HUES48 (cell line): ENCODE measurements at regions not wholly inside any gene's neighbourhood (a gene's known extent, or its start where the extent isn't known, plus 50 kb on each side); places are given as distances from the start of the nearest gene placed in this dataset.

Source experiments
- H3K27ac ChIP-seq: one replicate; pipeline ENCODE4 v1.7.0; 2013; ENCODE audit warnings: low read depth, low read length, inconsistent platforms
- H3K27me3 ChIP-seq: 2 replicates; pipeline ENCODE4 v1.6.1; 2013; ENCODE audit warnings: mild to moderate bottlenecking, low read length; ENCODE audit not compliant: control insufficient read depth, insufficient read depth
- H3K36me3 ChIP-seq: 2 replicates; pipeline ENCODE4 v1.6.1; 2013; ENCODE audit warnings: low read length; ENCODE audit not compliant: control insufficient read depth, insufficient read depth
- H3K4me1 ChIP-seq: 2 replicates; pipeline ENCODE4 v1.6.1; 2013; ENCODE audit warnings: mild to moderate bottlenecking, low read length; ENCODE audit not compliant: control insufficient read depth, insufficient read depth
- H3K4me3 ChIP-seq: 2 replicates; pipeline ENCODE4 v1.5.1; 2013; ENCODE audit warnings: mild to moderate bottlenecking, low read depth, low read length
- H3K9ac ChIP-seq: 2 replicates; pipeline ENCODE4 v1.6.1; 2013; ENCODE audit warnings: mild to moderate bottlenecking, low read depth, low read length, moderate library complexity
- H3K9me3 ChIP-seq: 2 replicates; pipeline ENCODE4 v1.6.1; 2013; ENCODE audit warnings: low read length; ENCODE audit not compliant: control insufficient read depth, insufficient read depth

DNA sequence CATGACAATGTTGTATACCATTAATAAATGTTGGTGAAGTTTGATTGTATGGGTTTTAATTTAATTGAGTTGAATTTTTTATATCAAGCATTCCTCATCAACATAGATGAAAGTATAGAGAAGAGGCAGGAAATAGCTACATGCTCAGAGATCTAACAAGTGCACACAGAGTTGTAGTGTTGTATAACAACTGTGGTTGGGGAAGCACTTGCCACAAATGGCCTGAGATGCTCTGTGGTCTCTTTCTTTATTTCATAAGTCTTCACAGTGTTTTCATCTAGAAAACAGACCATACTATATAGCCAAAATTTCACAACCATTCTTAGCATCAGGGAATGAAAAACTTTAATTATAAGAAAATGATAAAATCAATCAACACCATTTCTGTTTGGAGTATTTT, 682.6 kb upstream of the NECTIN3 start:
- Histone ChIP-seq H3K36me3 (no peaks in the 10 kb centered on the region), H3K27ac (no peak overlapping the region), H3K9ac (no peak overlapping the region), H3K9me3 (no peaks in the 10 kb centered on the region), H3K4me1 (peaks cover 26% of the 10 kb centered on the region), H3K27me3 (no peaks in the 10 kb centered on the region), H3K4me3 (no peak overlapping the region)

DNA sequence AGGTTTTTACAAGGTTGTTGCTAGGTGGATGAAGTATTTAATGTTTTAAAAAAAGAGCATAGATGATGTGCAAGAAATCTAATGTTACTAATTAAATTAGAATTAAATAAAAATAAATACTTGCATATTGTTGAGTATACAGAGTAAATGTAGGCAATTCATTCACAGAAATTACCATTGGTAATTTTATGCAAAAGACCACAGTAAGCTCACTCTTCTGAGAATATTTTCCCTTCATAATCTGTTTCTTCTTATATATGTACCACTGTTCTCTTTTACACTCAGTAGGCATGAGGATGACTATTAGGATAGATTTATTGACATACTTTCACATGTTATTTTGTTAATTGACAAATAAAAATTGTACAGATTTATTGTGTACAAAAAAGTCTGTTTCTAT, 681.2 kb upstream of the NECTIN3 start:
- H3K27me3 ChIP-seq: no peaks in the 10 kb centered on the region
- no peak overlapping the region for H3K4me3 ChIP-seq
- peaks cover 26% of the 10 kb centered on the region for H3K4me1 ChIP-seq
- H3K9me3 ChIP-seq: no peaks in the 10 kb centered on the region
- H3K36me3 ChIP-seq: no peaks in the 10 kb centered on the region
- no peak overlapping the region for H3K9ac ChIP-seq
- no peak overlapping the region for H3K27ac ChIP-seq

DNA sequence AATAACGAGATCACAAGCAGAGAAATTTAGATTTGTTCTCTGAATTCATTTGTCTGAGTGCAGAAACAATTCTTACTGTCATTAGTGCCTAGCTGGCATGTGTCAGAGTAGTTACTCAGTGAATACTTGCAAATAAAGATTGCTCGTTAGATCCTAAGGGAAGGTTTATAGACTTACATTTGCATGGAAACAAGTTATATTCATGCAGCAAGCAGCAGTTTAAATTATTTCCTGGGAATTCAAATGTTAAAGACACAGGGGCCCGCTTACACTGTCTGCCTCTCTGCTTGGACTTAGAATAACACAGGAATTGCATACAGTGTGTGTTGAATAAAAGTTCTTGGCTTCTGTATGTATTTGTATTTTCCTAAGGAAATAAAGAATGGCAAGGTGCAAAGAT, 680.6 kb upstream of the NECTIN3 start:
- no peaks in the 10 kb centered on the region for H3K36me3 ChIP-seq
- H3K27ac ChIP-seq: no peak overlapping the region
- H3K9ac ChIP-seq: no peak overlapping the region
- H3K27me3 ChIP-seq: no peaks in the 10 kb centered on the region
- H3K4me1 ChIP-seq: peaks cover 26% of the 10 kb centered on the region
- no peaks in the 10 kb centered on the region for H3K9me3 ChIP-seq
- no peak overlapping the region; the same call in 1 of the 2 replicates for H3K4me3 ChIP-seq

GRCh38 chr3:110391640-110392395, 679.8 kb upstream of the NECTIN3 start:
- Histone ChIP-seq H3K4me1 (peaks cover 26% of the 10 kb centered on the region), H3K9ac (no peak overlapping the region), H3K4me3 (no peak overlapping the region), H3K27me3 (no peaks in the 10 kb centered on the region), H3K27ac (no peak overlapping the region), H3K9me3 (no peaks in the 10 kb centered on the region), H3K36me3 (no peaks in the 10 kb centered on the region)

DNA sequence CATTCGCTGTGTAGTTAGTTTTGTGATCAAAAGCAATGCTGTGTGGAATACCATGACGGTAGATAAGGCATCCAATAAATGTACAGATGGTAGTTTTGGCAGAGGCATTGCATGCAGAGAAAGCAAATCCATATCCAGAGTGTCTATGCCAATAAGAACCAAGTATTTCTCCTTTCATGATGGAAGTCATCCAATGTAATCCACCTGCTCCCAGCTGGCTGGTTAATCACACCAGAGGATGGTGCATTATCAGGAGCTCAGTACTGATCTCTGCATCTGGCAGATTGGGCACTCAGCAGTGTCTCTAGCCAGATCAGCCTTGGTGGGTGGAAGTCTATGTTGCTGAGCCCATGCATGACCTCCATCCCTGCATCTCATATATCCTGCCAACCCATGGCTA, 677.7 kb upstream of the NECTIN3 start:
- no peak overlapping the region for H3K27ac ChIP-seq
- no peaks in the 10 kb centered on the region for H3K36me3 ChIP-seq
- H3K27me3 ChIP-seq: no peaks in the 10 kb centered on the region
- no peak overlapping the region for H3K4me3 ChIP-seq
- H3K4me1 ChIP-seq: peaks cover 26% of the 10 kb centered on the region
- no peaks in the 10 kb centered on the region for H3K9me3 ChIP-seq
- no peak overlapping the region for H3K9ac ChIP-seq

GRCh38 chr3:110397115-110397514, 674.5 kb upstream of the NECTIN3 start:
- no peak overlapping the region for H3K9ac ChIP-seq

GRCh38 chr3:110400315-110400714, 671.3 kb upstream of the NECTIN3 start:
- no peaks in the 10 kb centered on the region for H3K4me1 ChIP-seq
- no peaks in the 10 kb centered on the region for H3K9me3 ChIP-seq
- no peak overlapping the region for H3K4me3 ChIP-seq
- H3K27me3 ChIP-seq: no peaks in the 10 kb centered on the region
- H3K36me3 ChIP-seq: no peaks in the 10 kb centered on the region
- H3K9ac ChIP-seq: no peak overlapping the region
- H3K27ac ChIP-seq: no peak overlapping the region

More at GRCh38 chr3:110397115-110397514, 674.5 kb upstream of the NECTIN3 start:
- no peak overlapping the region for H3K27ac ChIP-seq
- H3K4me3 ChIP-seq: no peak overlapping the region
- no peaks in the 10 kb centered on the region for H3K9me3 ChIP-seq
- no peaks in the 10 kb centered on the region for H3K27me3 ChIP-seq
- no peaks in the 10 kb centered on the region for H3K36me3 ChIP-seq
- H3K4me1 ChIP-seq: peaks cover 3% of the 10 kb centered on the region

- H3K27ac ChIP-seq: no peak overlapping the region
- H3K36me3 ChIP-seq: no peaks in the 10 kb centered on the region
- H3K4me3 ChIP-seq: no peak overlapping the region
- H3K4me1 ChIP-seq: no peaks in the 10 kb centered on the region
- H3K9me3 ChIP-seq: no peaks in the 10 kb centered on the region
- no peak overlapping the region for H3K9ac ChIP-seq
- H3K27me3 ChIP-seq: no peaks in the 10 kb centered on the region
Observed at GRCh38 chr3:110405830-110406585, 665.6 kb upstream of the NECTIN3 start.

DNA sequence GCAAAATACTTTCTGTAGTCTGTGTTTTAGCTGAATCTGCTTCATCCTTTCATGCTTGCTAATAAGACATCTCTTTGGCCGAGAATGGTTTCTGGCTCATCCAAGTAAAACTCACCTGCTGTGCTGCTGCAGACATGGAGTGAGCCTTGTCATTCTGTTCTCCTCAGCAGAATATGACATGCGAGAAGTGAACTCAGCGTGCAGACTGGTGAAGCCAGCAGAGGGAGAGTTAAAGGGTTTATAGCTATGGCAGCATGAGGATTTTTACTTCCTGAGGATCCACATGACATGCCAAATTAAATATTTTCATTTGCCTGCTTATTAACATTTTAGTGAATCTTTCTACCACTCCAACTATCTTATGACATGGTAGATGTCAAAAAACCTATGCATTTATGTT, 658.4 kb upstream of the NECTIN3 start:
- H3K36me3 ChIP-seq: no peaks in the 10 kb centered on the region
- H3K4me1 ChIP-seq: no peaks in the 10 kb centered on the region; the same call in 1 of the 2 replicates
- no peak overlapping the region for H3K4me3 ChIP-seq
- H3K27ac ChIP-seq: no peak overlapping the region
- no peak overlapping the region for H3K9ac ChIP-seq
- H3K9me3 ChIP-seq: no peaks in the 10 kb centered on the region
- no peaks in the 10 kb centered on the region for H3K27me3 ChIP-seq

DNA sequence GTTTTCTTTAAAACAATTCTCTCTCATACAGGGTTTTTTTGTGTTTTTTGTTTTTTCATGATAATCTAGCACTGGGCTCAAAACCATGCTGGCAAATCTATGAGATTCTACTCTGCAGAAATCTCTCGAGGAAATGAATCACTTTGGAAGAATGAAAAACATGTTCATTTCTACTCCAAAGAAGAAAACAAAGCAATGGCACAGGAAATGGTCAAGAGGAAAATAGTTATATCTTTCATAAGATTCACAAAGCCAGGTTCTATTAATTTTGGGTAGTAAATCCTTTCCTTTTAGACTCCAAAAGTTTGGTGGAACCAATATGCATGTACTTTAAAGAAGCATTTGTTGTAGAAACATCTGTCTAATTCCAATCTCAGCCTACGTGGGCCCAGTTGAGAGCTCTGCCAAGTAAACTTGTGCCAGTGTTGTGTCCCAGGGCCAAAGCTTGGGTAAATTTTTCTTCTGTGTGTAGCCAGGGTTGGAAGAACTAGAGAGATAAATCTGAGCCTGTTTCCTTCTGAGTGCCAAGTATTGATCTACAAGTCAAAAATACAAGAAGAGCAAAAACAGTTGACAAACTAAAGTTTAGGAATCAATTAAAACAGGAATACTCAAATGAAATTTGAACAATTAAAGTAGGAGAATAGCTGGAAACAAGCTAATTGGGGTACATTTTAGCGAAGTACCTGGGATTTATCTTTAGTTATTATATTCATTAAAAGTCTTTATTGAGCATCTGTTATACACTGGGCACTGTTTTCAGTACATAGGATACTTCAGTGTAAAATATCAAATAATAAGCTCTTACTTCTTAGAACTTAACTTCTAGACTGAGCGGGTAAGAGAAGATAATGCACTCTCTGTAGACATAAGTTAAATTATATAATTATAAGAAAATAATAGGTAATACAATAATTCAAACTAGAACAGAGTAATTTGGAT, 657.5 kb upstream of the NECTIN3 start:
- H3K4me3 ChIP-seq: no peak overlapping the region
- H3K36me3 ChIP-seq: no peaks in the 10 kb centered on the region
- no peak overlapping the region for H3K9ac ChIP-seq
- H3K27ac ChIP-seq: no peak overlapping the region
- H3K4me1 ChIP-seq: no peaks in the 10 kb centered on the region; the same call in 1 of the 2 replicates
- no peaks in the 10 kb centered on the region for H3K27me3 ChIP-seq
- H3K9me3 ChIP-seq: no peaks in the 10 kb centered on the region
